ENCODE measurements at regions not wholly inside any gene's neighbourhood (a gene's known extent, or its start where the extent isn't known, plus 50 kb on each side); places are given as distances from the start of the nearest gene placed in this dataset.

GRCh38 chr6:85272592-85272991 lies 177.3 kb upstream of the NT5E start:
- ChIA-PET CTCF (no interaction called here), POLR2A (no interaction called here)
- no peak for DNase-seq (ENCODE audit: extremely low spot score)
- TF ChIP-seq NFRKB (IDR thresholded peaks at IDR 0.05) (no peak), FOXK2 (IDR thresholded peaks at IDR 0.05) (no peak), FOXA1 (IDR thresholded peaks at IDR 0.05) (no peak), BHLHE40 (IDR thresholded peaks at IDR 0.05; ENCODE audit: borderline replicate concordance) (no peak), SP1 (IDR thresholded peaks at IDR 0.05) (no peak), ELF4 (IDR thresholded peaks at IDR 0.05) (no peak), HDGF (IDR thresholded peaks at IDR 0.05; ENCODE audit: borderline replicate concordance) (no peak), TARDBP (IDR thresholded peaks at IDR 0.05) (no peak), ARNT (IDR thresholded peaks at IDR 0.05) (no peak), ZNF384 (IDR thresholded peaks at IDR 0.05) (no peak), LEF1 (IDR thresholded peaks at IDR 0.05; ENCODE audit: borderline replicate concordance) (no peak), SUZ12 (IDR thresholded peaks at IDR 0.05) (no peak)

GRCh38 chr6:85262621-85263020 lies 187.3 kb upstream of the NT5E start:
- TF ChIP-seq TARDBP (IDR thresholded peaks at IDR 0.05) (no peak), LEF1 (IDR thresholded peaks at IDR 0.05; ENCODE audit: borderline replicate concordance) (no peak), SUZ12 (IDR thresholded peaks at IDR 0.05) (no peak), L3MBTL2 (conservative IDR thresholded peaks at IDR 0.05) (no peak), CTBP1 (IDR thresholded peaks at IDR 0.05; ENCODE audit: borderline replicate concordance) (no peak), FOXK2 (IDR thresholded peaks at IDR 0.05) (no peak)
- TF ChIP-seq, protein P1, sequence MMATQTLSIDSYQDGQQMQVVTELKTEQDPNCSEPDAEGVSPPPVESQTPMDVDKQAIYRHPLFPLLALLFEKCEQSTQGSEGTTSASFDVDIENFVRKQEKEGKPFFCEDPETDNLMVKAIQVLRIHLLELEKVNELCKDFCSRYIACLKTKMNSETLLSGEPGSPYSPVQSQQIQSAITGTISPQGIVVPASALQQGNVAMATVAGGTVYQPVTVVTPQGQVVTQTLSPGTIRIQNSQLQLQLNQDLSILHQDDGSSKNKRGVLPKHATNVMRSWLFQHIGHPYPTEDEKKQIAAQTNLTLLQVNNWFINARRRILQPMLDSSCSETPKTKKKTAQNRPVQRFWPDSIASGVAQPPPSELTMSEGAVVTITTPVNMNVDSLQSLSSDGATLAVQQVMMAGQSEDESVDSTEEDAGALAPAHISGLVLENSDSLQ (IDR thresholded peaks at IDR 0.05) = no peak
- CTCF ChIA-PET = no interaction called here
- DNase-seq (ENCODE audit: extremely low spot score) = no peak
- POLR2A ChIA-PET = no interaction called here

- no peak for DNase-seq (ENCODE audit: extremely low spot score)
- TF ChIP-seq FOXA1 (IDR thresholded peaks at IDR 0.05) (no peak), FOXK2 (IDR thresholded peaks at IDR 0.05) (no peak), SP1 (IDR thresholded peaks at IDR 0.05) (no peak), SUZ12 (IDR thresholded peaks at IDR 0.05) (no peak), NFRKB (IDR thresholded peaks at IDR 0.05) (no peak), HDGF (IDR thresholded peaks at IDR 0.05; ENCODE audit: borderline replicate concordance) (no peak), ZNF384 (IDR thresholded peaks at IDR 0.05) (no peak), LEF1 (IDR thresholded peaks at IDR 0.05; ENCODE audit: borderline replicate concordance) (no peak), BHLHE40 (IDR thresholded peaks at IDR 0.05; ENCODE audit: borderline replicate concordance) (no peak), TARDBP (IDR thresholded peaks at IDR 0.05) (no peak), ARNT (IDR thresholded peaks at IDR 0.05) (no peak), FOXM1 (IDR thresholded peaks at IDR 0.05; ENCODE audit: borderline replicate concordance) (no peak), L3MBTL2 (conservative IDR thresholded peaks at IDR 0.05) (no peak), CTBP1 (IDR thresholded peaks at IDR 0.05; ENCODE audit: borderline replicate concordance) (no peak)
- TF ChIP-seq, protein P1 (IDR thresholded peaks at IDR 0.05) = no peak
- ChIA-PET POLR2A (no interaction called here), CTCF (no interaction called here)
These were observed 188.6 kb upstream of the NT5E start for GRCh38 chr6:85261271-85261670.

DNA sequence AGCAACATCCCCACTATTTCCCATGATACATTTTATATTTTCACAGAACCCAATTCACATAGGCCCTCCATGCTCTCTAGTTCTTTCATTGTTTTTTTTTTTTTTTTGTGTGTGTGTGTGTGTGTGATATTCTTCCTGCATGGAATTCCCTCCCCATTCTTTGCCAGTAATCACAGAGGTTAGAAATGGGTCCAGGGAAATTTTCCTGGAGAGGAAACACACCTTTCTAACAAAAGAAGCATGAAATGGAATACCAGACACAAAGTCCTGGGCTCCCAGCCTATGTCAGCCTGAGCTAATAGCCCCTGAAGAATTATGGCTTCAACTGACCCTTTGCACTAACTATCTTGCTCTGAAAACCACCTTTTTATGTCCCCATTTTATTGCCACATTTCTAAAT lies 194.2 kb upstream of the NT5E start:
- no peak for DNase-seq (ENCODE audit: extremely low spot score)
- TF ChIP-seq BHLHE40 (IDR thresholded peaks at IDR 0.05; ENCODE audit: borderline replicate concordance) = no peak
- no peak for TF ChIP-seq HDGF (IDR thresholded peaks at IDR 0.05; ENCODE audit: borderline replicate concordance)
- TF ChIP-seq SUZ12 (IDR thresholded peaks at IDR 0.05) = no peak
- TF ChIP-seq LEF1 (IDR thresholded peaks at IDR 0.05; ENCODE audit: borderline replicate concordance) = no peak
- no peak for TF ChIP-seq ZNF384 (IDR thresholded peaks at IDR 0.05)
- TF ChIP-seq CTBP1 (IDR thresholded peaks at IDR 0.05; ENCODE audit: borderline replicate concordance) = no peak
- no peak for TF ChIP-seq FOXK2 (IDR thresholded peaks at IDR 0.05)
- TF ChIP-seq ARNT (IDR thresholded peaks at IDR 0.05) = no peak
- no peak for TF ChIP-seq NFRKB (IDR thresholded peaks at IDR 0.05)
- no peak for TF ChIP-seq FOXM1 (IDR thresholded peaks at IDR 0.05; ENCODE audit: borderline replicate concordance)
- TF ChIP-seq, protein P1 (IDR thresholded peaks at IDR 0.05) = no peak
- no peak for TF ChIP-seq TARDBP (IDR thresholded peaks at IDR 0.05)
- no peak for TF ChIP-seq L3MBTL2 (conservative IDR thresholded peaks at IDR 0.05)
- no peak for TF ChIP-seq FOXA1 (IDR thresholded peaks at IDR 0.05)
- no peak for TF ChIP-seq ELF4 (IDR thresholded peaks at IDR 0.05)
- POLR2A ChIA-PET = no interaction called here
- CTCF ChIA-PET = no interaction called here

DNA sequence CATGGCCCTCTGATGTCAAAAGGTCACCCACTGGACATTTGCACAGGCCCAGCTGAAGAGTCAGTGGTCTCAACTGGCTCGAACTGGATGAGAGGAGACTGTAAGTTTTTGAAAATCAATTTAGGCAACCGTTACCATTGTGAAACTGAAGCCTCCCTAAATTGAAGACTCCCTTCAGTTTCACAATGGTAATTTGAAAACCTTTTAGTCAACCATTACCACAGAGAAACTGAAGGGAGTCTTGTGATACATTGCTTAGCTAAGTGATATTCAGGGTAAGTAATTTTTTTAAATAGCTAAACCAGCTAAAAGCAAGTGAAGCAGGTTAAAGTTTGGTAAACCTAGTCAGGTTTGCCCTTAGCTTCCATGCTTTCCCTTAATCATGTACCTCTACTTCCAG lies 197.3 kb upstream of the NT5E start:
- DNase-seq (ENCODE audit: extremely low spot score) = no peak
- TF ChIP-seq TARDBP (IDR thresholded peaks at IDR 0.05) (no peak), ARNT (IDR thresholded peaks at IDR 0.05) (no peak), BHLHE40 (IDR thresholded peaks at IDR 0.05; ENCODE audit: borderline replicate concordance) (no peak), L3MBTL2 (conservative IDR thresholded peaks at IDR 0.05) (no peak), ELF4 (IDR thresholded peaks at IDR 0.05) (no peak), HDGF (IDR thresholded peaks at IDR 0.05; ENCODE audit: borderline replicate concordance) (no peak), SUZ12 (IDR thresholded peaks at IDR 0.05) (no peak), FOXM1 (IDR thresholded peaks at IDR 0.05; ENCODE audit: borderline replicate concordance) (no peak), LEF1 (IDR thresholded peaks at IDR 0.05; ENCODE audit: borderline replicate concordance) (no peak), ZNF384 (IDR thresholded peaks at IDR 0.05) (no peak), FOXK2 (IDR thresholded peaks at IDR 0.05) (no peak), FOXA1 (IDR thresholded peaks at IDR 0.05) (no peak), CTBP1 (IDR thresholded peaks at IDR 0.05; ENCODE audit: borderline replicate concordance) (no peak), SP1 (IDR thresholded peaks at IDR 0.05) (no peak), NFRKB (IDR thresholded peaks at IDR 0.05) (no peak)
- TF ChIP-seq, protein P1 (IDR thresholded peaks at IDR 0.05) = no peak
- POLR2A ChIA-PET = no interaction called here
- CTCF ChIA-PET = no interaction called here

Measured in HEK293T (cell line).